H1 (cell line): ENCODE measurements at regions not wholly inside any gene's neighbourhood (a gene's known extent, or its start where the extent isn't known, plus 50 kb on each side); places are given as distances from the start of the nearest gene placed in this dataset.

Experiments used
- CBX8 ChIP-seq: fragments of 300-800, 300-1000 bp; sonication (generic); IDR thresholded peaks from 2 replicates; pipeline ENCODE4 v1.7.1; 2016; ENCODE audit warnings: low read depth, low read length, borderline replicate concordance
- EZH2 ChIP-seq: fragments of 200-600 bp; sonication (generic); IDR thresholded peaks from 2 replicates; pipeline ENCODE4 v1.7.1; 2012; ENCODE audit warnings: low read depth, mild to moderate bottlenecking, moderate library complexity, low read length, inconsistent platforms; ENCODE audit not compliant: severe bottlenecking
- POLR2A ChIP-seq, 2 experiments: IDR thresholded peaks; 1 replicate in 1 of 2; 2 replicates in 1 of 2; pipeline ENCODE4 v1.6.1; 2011; ENCODE audit warnings: low read depth in 2 of 2, low read length in 2 of 2, mild to moderate bottlenecking in 2 of 2; ENCODE audit errors: control extremely low read depth in 1 of 2
- SIX5 ChIP-seq: IDR thresholded peaks from 2 replicates; pipeline ENCODE4 v1.6.1; 2011; ENCODE audit warnings: mild to moderate bottlenecking, low read depth, low read length
- TBP ChIP-seq: IDR thresholded peaks from 2 replicates; pipeline ENCODE4 v1.6.1; 2011; ENCODE audit warnings: low read depth, low read length, improper control_type of control experiment

DNA sequence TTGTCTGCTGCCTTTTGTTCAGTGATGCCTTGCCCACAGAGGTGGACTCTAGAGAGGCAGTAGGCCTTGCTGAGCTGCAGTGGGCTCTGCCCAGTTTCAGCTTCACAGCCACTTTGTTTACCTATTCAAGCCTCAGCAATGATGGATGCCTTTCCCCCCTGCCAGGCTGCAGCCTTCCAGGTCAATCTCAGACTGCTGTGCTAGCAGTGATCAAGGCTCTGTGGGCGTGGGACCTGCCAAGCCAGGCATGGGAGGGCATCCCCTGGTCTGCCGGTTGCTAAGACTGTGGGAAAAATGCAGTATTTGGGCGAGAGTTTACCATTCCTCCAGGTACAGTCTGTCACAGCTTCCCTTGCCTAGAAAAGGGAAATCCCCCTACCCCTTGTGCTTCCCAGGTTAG is 175.2 kb upstream of the PBDC1 start (continued):
- TF ChIP-seq CBX8: no peak
- TF ChIP-seq TBP: no peak
- no peak for TF ChIP-seq EZH2
- TF ChIP-seq POLR2A (IDR thresholded peaks at IDR 0.05; ENCODE audit: control extremely low read depth in 1 of 2, low read depth in 2 of 2, low read length in 2 of 2): no peak
- TF ChIP-seq SIX5: no peak
